Lower lobe of right lung (tissue), 2 donors: ENCODE measurements at regions not wholly inside any gene's neighbourhood (a gene's known extent, or its start where the extent isn't known, plus 50 kb on each side); places are given as distances from the start of the nearest gene placed in this dataset.

Source experiments
- ATAC-seq, 2 donors: fragments of 200-7000 bp; cut with Tn5 transposase; one replicate each; pipeline ENCODE4 v1.9.1; 2020 to 2022; ENCODE audit warnings: mild to moderate bottlenecking in 2 of 2, moderate library complexity in 2 of 2
- DNase-seq: peaks from one replicate; pipeline ENCODE4 v3.0.0-alpha.2; 2020
- H3K27ac ChIP-seq: fragments of 200-600 bp; one replicate; pipeline ENCODE4 v1.8.0; 2022
- H3K27me3 ChIP-seq: fragments of 200-600 bp; one replicate; pipeline ENCODE4 v1.8.0; 2022; ENCODE audit warnings: low read depth
- H3K36me3 ChIP-seq: fragments of 200-600 bp; one replicate; pipeline ENCODE4 v1.8.0; 2022; ENCODE audit warnings: mild to moderate bottlenecking
- H3K4me1 ChIP-seq: fragments of 200-600 bp; one replicate; pipeline ENCODE4 v1.8.0; 2022
- H3K4me3 ChIP-seq: fragments of 200-600 bp; one replicate; pipeline ENCODE4 v1.8.0; 2022; ENCODE audit warnings: mild to moderate bottlenecking
- H3K9me3 ChIP-seq: fragments of 200-600 bp; one replicate; pipeline ENCODE4 v1.8.0; 2022
- CTCF ChIP-seq: fragments of 200-600 bp; IDR thresholded peaks from one replicate; pipeline ENCODE4 v1.8.0; 2022; ENCODE audit warnings: antibody characterized with exemption, mild to moderate bottlenecking
- intact Hi-C: fragments of 100-400 bp; cut with DNase I; formaldehyde crosslinking; loops from one replicate; pipeline ENCODE4 v1.11.0; 2022
- donor health status: DM: no; HTN: yes; CAD: no; lungs with severe emphysema.

- no peak for DNase-seq
- no peak for TF ChIP-seq CTCF
- ATAC-seq = peak; percentile 42 to 54
- intact Hi-C loops = no loop called here
- H3K4me3 ChIP-seq = no peak overlapping the region
- H3K27me3 ChIP-seq = no peaks in the 10 kb centered on the region
- H3K9me3 ChIP-seq = no peaks in the 10 kb centered on the region
- H3K27ac ChIP-seq = no peak overlapping the region
- no peaks in the 10 kb centered on the region for H3K36me3 ChIP-seq
- no peaks in the 10 kb centered on the region for H3K4me1 ChIP-seq
Measured at GRCh38 chr5:67887748-67888161, 327.8 kb upstream of the PIK3R1 start.

GRCh38 chr5:67886761-67887160 is 328.8 kb upstream of the PIK3R1 start:
- Histone ChIP-seq H3K36me3 (no peaks in the 10 kb centered on the region), H3K9me3 (no peaks in the 10 kb centered on the region), H3K27me3 (no peaks in the 10 kb centered on the region), H3K4me3 (no peak overlapping the region), H3K4me1 (no peaks in the 10 kb centered on the region), H3K27ac (no peak overlapping the region)
- no peak for TF ChIP-seq CTCF
- ATAC-seq (no peak), DNase-seq (no peak)
- intact Hi-C loops = no loop called here

DNA sequence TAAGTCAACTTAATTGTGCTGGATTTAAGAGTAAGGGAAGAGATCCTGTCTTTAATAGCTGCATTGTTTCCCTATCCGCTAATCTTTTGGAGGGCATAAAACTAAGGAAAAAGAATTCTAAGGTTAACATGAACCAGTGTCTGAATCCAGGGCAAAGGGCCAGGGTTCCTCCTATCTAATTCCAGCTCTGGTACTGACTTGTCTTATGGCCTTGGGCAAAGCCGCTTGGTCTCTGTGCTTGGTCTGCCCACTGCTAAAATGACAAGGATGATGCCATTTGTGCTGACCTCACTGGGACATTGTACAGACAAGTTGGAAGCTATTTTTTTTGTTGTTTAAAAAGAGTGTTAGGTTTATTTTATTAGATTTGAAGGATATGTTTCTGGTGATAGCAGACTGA is 334.7 kb upstream of the PIK3R1 start:
- H3K4me3 ChIP-seq = no peak overlapping the region
- DNase-seq = no peak
- H3K27me3 ChIP-seq = no peaks in the 10 kb centered on the region
- H3K4me1 ChIP-seq = no peaks in the 10 kb centered on the region
- no peak overlapping the region for H3K27ac ChIP-seq
- no peak for TF ChIP-seq CTCF
- no peaks in the 10 kb centered on the region for H3K36me3 ChIP-seq
- ATAC-seq = no peak
- no peaks in the 10 kb centered on the region for H3K9me3 ChIP-seq
- intact Hi-C loops = no loop called here

GRCh38 chr5:67880511-67880805 is 335.1 kb upstream of the PIK3R1 start:
- H3K9me3 ChIP-seq = no peaks in the 10 kb centered on the region
- H3K27ac ChIP-seq = no peak overlapping the region
- no peaks in the 10 kb centered on the region for H3K36me3 ChIP-seq
- no peak for TF ChIP-seq CTCF
- no peak overlapping the region for H3K4me3 ChIP-seq
- ATAC-seq (no peak), DNase-seq (no peak)
- H3K27me3 ChIP-seq = no peaks in the 10 kb centered on the region
- H3K4me1 ChIP-seq = no peaks in the 10 kb centered on the region
- intact Hi-C loops = no loop called here

GRCh38 chr5:67879620-67880510 is 335.7 kb upstream of the PIK3R1 start:
- no peak for TF ChIP-seq CTCF
- no peaks in the 10 kb centered on the region for H3K4me1 ChIP-seq
- peak in 1 of 2 donors; percentile 28 for ATAC-seq
- DNase-seq = no peak
- H3K27ac ChIP-seq = no peak overlapping the region
- no peaks in the 10 kb centered on the region for H3K27me3 ChIP-seq
- no peaks in the 10 kb centered on the region for H3K9me3 ChIP-seq
- intact Hi-C loops = no loop called here
- no peak overlapping the region for H3K4me3 ChIP-seq
- H3K36me3 ChIP-seq = no peaks in the 10 kb centered on the region
